ENCODE measurements at regions not wholly inside any gene's neighbourhood (a gene's known extent, or its start where the extent isn't known, plus 50 kb on each side); places are given as distances from the start of the nearest gene placed in this dataset.

DNA sequence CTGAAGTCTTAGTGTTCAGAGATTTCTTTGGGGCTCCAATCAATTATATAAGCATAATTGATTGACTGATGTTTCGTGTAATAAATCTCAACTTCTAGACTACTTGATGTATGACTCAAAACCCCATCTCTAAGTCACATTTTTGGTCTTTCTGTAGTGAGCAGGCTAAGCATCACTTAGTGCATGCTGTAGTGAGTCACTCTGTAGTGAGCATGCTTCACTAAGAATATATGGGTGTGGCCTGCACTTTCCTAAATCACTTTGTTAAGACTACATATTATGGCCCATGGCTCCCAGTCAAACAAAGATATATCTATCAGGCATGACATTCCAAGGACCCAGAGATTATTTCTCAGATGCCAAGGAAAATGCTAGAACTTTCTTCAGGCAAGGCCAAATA, 909.4 kb upstream of the LRFN5 start:
- TF ChIP-seq, protein P1, sequence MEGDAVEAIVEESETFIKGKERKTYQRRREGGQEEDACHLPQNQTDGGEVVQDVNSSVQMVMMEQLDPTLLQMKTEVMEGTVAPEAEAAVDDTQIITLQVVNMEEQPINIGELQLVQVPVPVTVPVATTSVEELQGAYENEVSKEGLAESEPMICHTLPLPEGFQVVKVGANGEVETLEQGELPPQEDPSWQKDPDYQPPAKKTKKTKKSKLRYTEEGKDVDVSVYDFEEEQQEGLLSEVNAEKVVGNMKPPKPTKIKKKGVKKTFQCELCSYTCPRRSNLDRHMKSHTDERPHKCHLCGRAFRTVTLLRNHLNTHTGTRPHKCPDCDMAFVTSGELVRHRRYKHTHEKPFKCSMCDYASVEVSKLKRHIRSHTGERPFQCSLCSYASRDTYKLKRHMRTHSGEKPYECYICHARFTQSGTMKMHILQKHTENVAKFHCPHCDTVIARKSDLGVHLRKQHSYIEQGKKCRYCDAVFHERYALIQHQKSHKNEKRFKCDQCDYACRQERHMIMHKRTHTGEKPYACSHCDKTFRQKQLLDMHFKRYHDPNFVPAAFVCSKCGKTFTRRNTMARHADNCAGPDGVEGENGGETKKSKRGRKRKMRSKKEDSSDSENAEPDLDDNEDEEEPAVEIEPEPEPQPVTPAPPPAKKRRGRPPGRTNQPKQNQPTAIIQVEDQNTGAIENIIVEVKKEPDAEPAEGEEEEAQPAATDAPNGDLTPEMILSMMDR (IDR thresholded peaks at IDR 0.05): no peak
- no peak for TF ChIP-seq POLR2A (IDR thresholded peaks at IDR 0.05)
